ENCODE measurements at regions not wholly inside any gene's neighbourhood (a gene's known extent, or its start where the extent isn't known, plus 50 kb on each side); places are given as distances from the start of the nearest gene placed in this dataset.

DNA sequence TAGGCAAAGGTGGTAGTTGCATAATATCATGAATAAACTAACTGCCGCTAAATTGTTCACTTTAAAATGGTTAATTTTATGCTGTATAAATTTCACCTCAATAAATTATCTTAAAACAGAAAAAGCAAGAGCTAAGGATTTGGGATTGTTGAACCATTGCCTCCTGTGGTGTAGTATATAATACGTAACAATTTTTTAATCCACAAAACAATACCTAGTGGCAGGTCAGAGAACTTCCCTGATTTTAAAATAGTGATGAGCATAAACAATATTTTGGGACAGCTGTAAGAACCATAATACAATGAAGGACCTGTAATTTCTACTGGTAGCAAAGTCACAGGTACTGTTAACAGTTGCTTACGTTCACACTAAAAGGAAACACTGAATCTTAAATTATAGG lies 161.9 kb upstream of the PRNP start:
- DNase-seq (no peak), ATAC-seq (no peak)
- no peaks in the 10 kb centered on the region for H3K36me3 ChIP-seq
- TF ChIP-seq, protein P1, sequence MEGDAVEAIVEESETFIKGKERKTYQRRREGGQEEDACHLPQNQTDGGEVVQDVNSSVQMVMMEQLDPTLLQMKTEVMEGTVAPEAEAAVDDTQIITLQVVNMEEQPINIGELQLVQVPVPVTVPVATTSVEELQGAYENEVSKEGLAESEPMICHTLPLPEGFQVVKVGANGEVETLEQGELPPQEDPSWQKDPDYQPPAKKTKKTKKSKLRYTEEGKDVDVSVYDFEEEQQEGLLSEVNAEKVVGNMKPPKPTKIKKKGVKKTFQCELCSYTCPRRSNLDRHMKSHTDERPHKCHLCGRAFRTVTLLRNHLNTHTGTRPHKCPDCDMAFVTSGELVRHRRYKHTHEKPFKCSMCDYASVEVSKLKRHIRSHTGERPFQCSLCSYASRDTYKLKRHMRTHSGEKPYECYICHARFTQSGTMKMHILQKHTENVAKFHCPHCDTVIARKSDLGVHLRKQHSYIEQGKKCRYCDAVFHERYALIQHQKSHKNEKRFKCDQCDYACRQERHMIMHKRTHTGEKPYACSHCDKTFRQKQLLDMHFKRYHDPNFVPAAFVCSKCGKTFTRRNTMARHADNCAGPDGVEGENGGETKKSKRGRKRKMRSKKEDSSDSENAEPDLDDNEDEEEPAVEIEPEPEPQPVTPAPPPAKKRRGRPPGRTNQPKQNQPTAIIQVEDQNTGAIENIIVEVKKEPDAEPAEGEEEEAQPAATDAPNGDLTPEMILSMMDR (IDR thresholded peaks at IDR 0.05), result no peak
- no peak for TF ChIP-seq POLR2A (IDR thresholded peaks at IDR 0.05)
- H3K4me1 ChIP-seq, result no peaks in the 10 kb centered on the region
- peaks cover 0 to 19% (median 3%) of the 10 kb centered on the region in 12 donors for H3K9me3 ChIP-seq
- no peak overlapping the region for H3K27ac ChIP-seq
- intact Hi-C loops (cut with DNase I), result no loop called here
- H3K4me3 ChIP-seq, result no peak overlapping the region
- 94 to 96% (median 96%) methylated on average over 3 of the region's 3 CpGs for WGBS, 4 donors
- peaks cover 0 to 3% (median 0%) of the 10 kb centered on the region in 9 donors for H3K27me3 ChIP-seq

DNA sequence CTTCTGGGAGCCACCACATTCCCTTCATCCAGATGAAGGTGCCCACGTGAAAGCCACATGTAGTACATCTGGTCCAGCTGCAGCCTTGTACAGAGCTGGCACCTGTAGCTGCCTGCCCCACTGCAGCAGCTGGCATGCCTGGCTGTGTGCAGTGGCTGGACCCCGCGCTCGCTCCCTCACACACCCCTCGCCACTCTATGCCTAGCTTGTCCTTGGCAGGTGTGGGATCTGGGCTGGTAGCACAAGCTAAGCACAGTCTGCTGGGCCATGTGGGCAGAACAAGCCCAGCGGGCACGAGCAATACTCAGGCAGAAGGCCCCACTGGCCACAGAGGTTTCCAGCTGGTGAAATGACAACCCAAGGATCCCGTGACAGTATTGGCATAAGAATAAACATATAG lies 163.9 kb upstream of the PRNP start:
- no peak for ATAC-seq
- Histone ChIP-seq H3K4me1 (no peaks in the 10 kb centered on the region), H3K36me3 (no peaks in the 10 kb centered on the region), H3K27ac (no peak overlapping the region), H3K4me3 (no peak overlapping the region), H3K27me3 (peaks cover 0 to 5% (median 0%) of the 10 kb centered on the region in 9 donors), H3K9me3 (peaks cover 0 to 3% (median 0%) of the 10 kb centered on the region in 12 donors)
- intact Hi-C loops (cut with DNase I), result no loop called here
- no peak for DNase-seq
- WGBS, 4 donors, result 87 to 98% (median 91%) methylated on average over 6 to 8 of the region's 8 CpGs
- TF ChIP-seq, protein P1 (IDR thresholded peaks at IDR 0.05), result no peak
- TF ChIP-seq POLR2A (IDR thresholded peaks at IDR 0.05), result no peak

DNA sequence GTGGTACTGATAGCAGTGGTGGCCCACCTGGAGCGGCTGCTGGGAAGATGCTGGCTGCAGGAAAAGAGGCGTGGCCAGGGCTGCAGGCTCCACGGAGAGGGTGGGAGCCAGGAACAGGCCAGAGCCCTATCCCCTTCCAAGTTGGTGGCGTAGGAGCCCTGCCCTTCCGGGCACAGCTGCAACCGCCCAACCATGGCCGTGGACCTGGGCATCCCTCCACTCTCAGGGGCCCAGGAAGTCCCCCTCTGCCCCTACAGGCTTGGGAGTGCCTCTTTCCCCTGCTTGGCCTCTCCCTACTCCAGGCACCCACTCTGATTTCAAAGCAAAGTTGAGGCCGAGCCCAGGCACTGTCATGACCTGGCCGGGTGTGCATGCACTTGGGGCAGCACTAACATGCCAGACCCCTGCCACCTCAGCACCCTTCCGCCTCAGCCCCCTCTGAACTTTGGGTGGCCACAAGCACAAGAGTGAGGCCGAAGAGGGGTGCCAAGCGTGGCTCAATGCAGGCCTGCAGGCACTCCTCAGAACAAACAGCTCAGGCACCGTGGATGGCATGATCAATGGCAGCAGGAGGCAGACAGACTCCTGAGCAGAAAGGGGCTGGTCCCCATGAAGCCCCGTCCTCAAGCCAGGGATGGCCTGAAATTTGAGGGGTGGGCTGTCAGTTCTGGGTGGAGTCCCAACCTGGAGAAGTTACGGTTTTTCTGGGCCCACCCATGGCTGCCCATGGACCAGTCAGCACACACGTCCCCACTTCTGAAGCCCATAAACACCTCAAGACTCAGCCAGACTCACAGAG lies 164.9 kb upstream of the PRNP start:
- TF ChIP-seq, protein P1 (IDR thresholded peaks at IDR 0.05), result no peak
- TF ChIP-seq POLR2A (IDR thresholded peaks at IDR 0.05), result no peak
- ATAC-seq (no peak), DNase-seq (no peak)
- WGBS, 4 donors, result 72 to 80% (median 78%) methylated on average over 15 to 16 of the region's 16 CpGs
- Histone ChIP-seq H3K36me3 (no peaks in the 10 kb centered on the region), H3K4me3 (no peak overlapping the region), H3K27ac (no peak overlapping the region), H3K4me1 (no peaks in the 10 kb centered on the region), H3K27me3 (peaks cover 0 to 5% (median 0%) of the 10 kb centered on the region in 9 donors), H3K9me3 (no peaks in the 10 kb centered on the region)
- intact Hi-C loops (cut with DNase I), result no loop called here

DNA sequence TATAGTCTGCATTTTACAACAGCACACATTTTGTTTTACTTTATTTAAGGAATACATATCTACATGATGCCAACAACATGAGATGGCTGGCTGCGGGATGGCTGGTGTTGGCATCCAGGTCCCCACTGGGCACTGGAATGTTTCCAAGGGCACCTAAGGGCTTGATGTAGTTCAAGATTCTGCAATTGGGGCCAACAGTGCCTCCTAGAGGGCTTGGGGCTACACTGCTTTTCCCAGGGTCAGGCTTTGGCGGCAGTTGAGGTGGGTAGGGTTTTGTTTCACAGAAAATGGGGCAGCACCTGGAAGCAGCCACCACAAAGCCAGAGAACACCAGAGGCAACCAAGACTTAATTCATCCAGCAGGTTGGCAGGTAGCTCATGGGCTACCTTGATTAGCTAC lies 166.7 kb upstream of the PRNP start:
- 6 to 33% (median 22%) methylated on average over 2 of the region's 2 CpGs for WGBS, 4 donors
- Histone ChIP-seq H3K9me3 (no peaks in the 10 kb centered on the region), H3K4me1 (no peaks in the 10 kb centered on the region), H3K36me3 (no peaks in the 10 kb centered on the region), H3K27ac (no peak overlapping the region), H3K4me3 (no peak overlapping the region), H3K27me3 (peaks cover 0 to 5% (median 0%) of the 10 kb centered on the region in 9 donors)
- ATAC-seq, result no peak
- TF ChIP-seq POLR2A (IDR thresholded peaks at IDR 0.05), result no peak
- TF ChIP-seq, protein P1 (IDR thresholded peaks at IDR 0.05), result peak in 5 of 12 donors; percentile 8 to 34 (median 23)
- DNase-seq, result no peak
- intact Hi-C loops (cut with DNase I), result no loop called here
